HG03342 (cell line): ENCODE measurements at regions not wholly inside any gene's neighbourhood (a gene's known extent, or its start where the extent isn't known, plus 50 kb on each side); places are given as distances from the start of the nearest gene placed in this dataset.

ENCODE experiments used
- ATAC-seq: cut with Tn5 transposase; IDR thresholded peaks from one replicate; pipeline ENCODE4 v1.9.1; 2021; ENCODE audit warnings: mild to moderate bottlenecking, moderate library complexity; ENCODE audit not compliant: unreplicated experiment

GRCh38 chr21:16169102-16169511 lies 439.3 kb downstream of the USP25 start:
- ATAC-seq, result no peak

GRCh38 chr21:16169779-16170178 lies 440.0 kb downstream of the USP25 start:
- no peak for ATAC-seq

- ATAC-seq, result no peak
These were observed 446.8 kb downstream of the USP25 start for GRCh38 chr21:16176570-16176969.

- ATAC-seq, result no peak
These were observed 447.8 kb downstream of the USP25 start for GRCh38 chr21:16177532-16177931.

- no peak for ATAC-seq
These were observed 450.0 kb downstream of the USP25 start for GRCh38 chr21:16179773-16180172.

- ATAC-seq, result no peak
These were observed 450.8 kb downstream of the USP25 start for GRCh38 chr21:16180614-16181013.

GRCh38 chr21:16181018-16181417 lies 451.2 kb downstream of the USP25 start:
- ATAC-seq, result no peak

- no peak for ATAC-seq
These were observed 456.0 kb downstream of the USP25 start for GRCh38 chr21:16185766-16186165.

- no peak for ATAC-seq
These were observed 457.0 kb downstream of the USP25 start for GRCh38 chr21:16186742-16187141.

- ATAC-seq, result no peak
These were observed 458.0 kb downstream of the USP25 start for GRCh38 chr21:16187603-16188301.

- no peak for ATAC-seq
These were observed 463.1 kb downstream of the USP25 start for GRCh38 chr21:16192902-16193301.

- no peak for ATAC-seq
These were observed 463.8 kb downstream of the USP25 start for GRCh38 chr21:16193496-16194094.

- peak; percentile 66 for ATAC-seq
These were observed 464.5 kb downstream of the USP25 start for GRCh38 chr21:16194095-16194787.

- peak; percentile 17 for ATAC-seq
These were observed 465.2 kb downstream of the USP25 start for GRCh38 chr21:16194788-16195537.

- ATAC-seq, result no peak
These were observed 465.7 kb downstream of the USP25 start for GRCh38 chr21:16195538-16195910.

GRCh38 chr21:16196001-16196400 lies 466.2 kb downstream of the USP25 start:
- no peak for ATAC-seq

- ATAC-seq, result no peak
These were observed 468.8 kb downstream of the USP25 start for GRCh38 chr21:16198546-16198945.

GRCh38 chr21:16199539-16199938 lies 469.8 kb downstream of the USP25 start:
- no peak for ATAC-seq

- no peak for ATAC-seq
These were observed 471.9 kb downstream of the USP25 start for GRCh38 chr21:16201718-16202117.

- no peak for ATAC-seq
These were observed 475.7 kb downstream of the USP25 start for GRCh38 chr21:16205527-16205926.
